Activated naive CD8-positive, alpha-beta T cell treated with anti-CD3 and anti-CD28 coated beads, Interleukin-2, amount 50 U/mL, for 24 hours (primary cell): ENCODE measurements at regions not wholly inside any gene's neighbourhood (a gene's known extent, or its start where the extent isn't known, plus 50 kb on each side); places are given as distances from the start of the nearest gene placed in this dataset.
A peak's percentile ranks its signal among the peaks of the same experiment; 100 is the strongest.
"Not testable (repeated sequence)": the region's sequence is repeated elsewhere in the genome, so short reads cannot be mapped to it uniquely, and the experiment has no call there.

ENCODE experiments used
- ATAC-seq: fragments of 150-1000 bp; cut with Tn5 transposase; one replicate; pipeline ENCODE4 v1.10.0; 2021
- DNase-seq: peaks from one replicate; pipeline ENCODE4 v3.0.0; 2021
- H3K27ac Mint-ChIP-seq: one replicate; pipeline ENCODE4 v1.8.0; 2021; ENCODE audit warnings: mild to moderate bottlenecking, mixed read lengths
- H3K27me3 Mint-ChIP-seq: one replicate; pipeline ENCODE4 v1.8.0; 2021; ENCODE audit warnings: mixed read lengths
- H3K36me3 Mint-ChIP-seq: one replicate; pipeline ENCODE4 v1.8.0; 2021; ENCODE audit warnings: low read depth, mixed read lengths
- H3K4me1 Mint-ChIP-seq: one replicate; pipeline ENCODE4 v1.8.0; 2021; ENCODE audit warnings: mixed read lengths
- H3K4me3 Mint-ChIP-seq: one replicate; pipeline ENCODE4 v1.8.0; 2021; ENCODE audit warnings: mild to moderate bottlenecking, moderate library complexity, mixed read lengths
- H3K9me3 Mint-ChIP-seq: one replicate; pipeline ENCODE4 v1.8.0; 2021; ENCODE audit warnings: mixed read lengths

DNA sequence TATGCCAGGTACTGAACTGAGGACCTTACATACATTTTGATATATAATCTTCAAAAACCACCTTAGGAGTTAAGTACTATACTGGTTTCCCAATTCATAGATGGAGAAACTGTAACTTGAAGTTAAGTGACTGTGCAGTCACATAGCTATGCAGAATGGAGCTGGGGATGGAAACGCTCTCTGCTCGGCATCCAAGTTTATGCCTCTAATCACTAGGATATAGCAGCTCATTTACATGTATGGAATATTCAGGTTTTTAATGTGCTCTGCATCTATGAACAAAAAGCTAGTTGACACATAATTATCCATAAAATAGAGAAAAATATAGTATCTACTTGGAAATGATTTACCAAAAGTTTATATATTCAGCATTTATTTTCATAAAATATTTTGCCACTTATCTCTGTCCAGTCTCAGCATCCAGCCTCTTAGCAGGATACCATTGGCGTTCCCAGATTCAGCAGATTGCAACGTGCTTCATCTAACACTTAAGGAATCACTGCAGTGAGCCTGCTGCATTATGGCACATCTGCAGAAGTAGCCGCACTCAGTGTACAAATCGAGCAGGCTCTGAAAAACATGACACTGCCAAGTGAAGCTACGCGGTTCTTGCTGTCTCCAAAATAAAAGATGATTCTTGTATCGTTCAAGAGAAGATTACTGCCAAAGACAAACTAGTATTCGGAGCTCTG is 70.4 kb downstream of the MRPL57 start:
- no peak overlapping the region for H3K4me3 Mint-ChIP-seq
- DNase-seq (no peak), ATAC-seq (no peak)
- H3K36me3 Mint-ChIP-seq: no peaks in the 10 kb centered on the region
- peaks cover 3% of the 10 kb centered on the region for H3K27me3 Mint-ChIP-seq
- no peaks in the 10 kb centered on the region for H3K9me3 Mint-ChIP-seq
- H3K4me1 Mint-ChIP-seq: no peaks in the 10 kb centered on the region
- no peak overlapping the region for H3K27ac Mint-ChIP-seq

DNA sequence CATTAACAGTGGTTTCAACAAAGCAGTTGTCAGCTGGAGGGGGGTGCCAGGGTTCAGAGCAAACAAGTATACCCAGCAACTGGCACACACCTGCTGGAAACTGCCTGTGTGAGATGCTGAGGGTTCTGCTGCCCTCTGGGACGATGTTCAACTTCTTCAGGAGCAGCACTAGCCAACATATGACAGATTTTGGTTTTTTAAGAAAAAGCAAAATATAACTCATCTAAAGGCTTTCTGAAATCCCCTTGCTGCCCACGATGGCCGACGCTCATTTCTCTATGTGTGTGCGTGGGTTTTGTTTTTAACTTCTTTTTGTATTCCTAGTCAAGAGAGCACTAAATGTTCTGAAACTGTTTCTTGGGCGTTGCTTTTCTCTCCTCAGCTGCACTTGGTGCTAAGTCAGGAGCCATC is 79.9 kb downstream of the MRPL57 start:
- Mint-ChIP-seq H3K36me3 (no peaks in the 10 kb centered on the region), H3K4me3 (no peak overlapping the region), H3K4me1 (peaks cover 2% of the 10 kb centered on the region), H3K27ac (no peak overlapping the region), H3K9me3 (no peaks in the 10 kb centered on the region), H3K27me3 (peaks cover 4% of the 10 kb centered on the region)
- ATAC-seq (no peak), DNase-seq (no peak)

DNA sequence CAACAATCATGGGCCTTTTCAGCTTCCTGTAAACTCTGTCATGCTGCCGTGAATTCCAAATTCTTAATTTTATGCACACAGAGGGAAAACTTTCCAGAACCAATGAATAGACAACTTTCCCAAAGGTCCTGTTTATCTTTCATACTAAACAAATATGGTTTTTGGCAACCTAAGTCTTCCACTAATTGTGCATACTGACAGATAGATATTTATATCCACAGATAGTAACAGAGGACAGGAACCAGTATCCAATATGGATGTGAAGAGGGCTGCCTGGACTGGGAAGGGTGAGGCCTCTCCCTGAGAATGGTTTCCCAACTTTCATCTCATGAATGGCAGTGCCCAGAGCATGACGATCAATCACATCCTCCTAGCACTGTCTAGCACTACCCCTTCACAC is 80.4 kb downstream of the MRPL57 start:
- Mint-ChIP-seq H3K36me3 (no peaks in the 10 kb centered on the region), H3K4me3 (no peak overlapping the region), H3K27ac (no peak overlapping the region), H3K9me3 (no peaks in the 10 kb centered on the region), H3K4me1 (peaks cover 2% of the 10 kb centered on the region), H3K27me3 (peaks cover under 1% of the 10 kb centered on the region)
- ATAC-seq (no peak), DNase-seq (no peak)

- H3K36me3 Mint-ChIP-seq: no peaks in the 10 kb centered on the region
- no peak overlapping the region for H3K27ac Mint-ChIP-seq
- no peaks in the 10 kb centered on the region for H3K9me3 Mint-ChIP-seq
- H3K4me3 Mint-ChIP-seq: no peak overlapping the region
- DNase-seq (no peak), ATAC-seq (no peak)
- H3K27me3 Mint-ChIP-seq: no peaks in the 10 kb centered on the region
- peaks cover 2% of the 10 kb centered on the region for H3K4me1 Mint-ChIP-seq
Observed at GRCh38 chr13:21259571-21260455, 83.4 kb downstream of the MRPL57 start.

DNA sequence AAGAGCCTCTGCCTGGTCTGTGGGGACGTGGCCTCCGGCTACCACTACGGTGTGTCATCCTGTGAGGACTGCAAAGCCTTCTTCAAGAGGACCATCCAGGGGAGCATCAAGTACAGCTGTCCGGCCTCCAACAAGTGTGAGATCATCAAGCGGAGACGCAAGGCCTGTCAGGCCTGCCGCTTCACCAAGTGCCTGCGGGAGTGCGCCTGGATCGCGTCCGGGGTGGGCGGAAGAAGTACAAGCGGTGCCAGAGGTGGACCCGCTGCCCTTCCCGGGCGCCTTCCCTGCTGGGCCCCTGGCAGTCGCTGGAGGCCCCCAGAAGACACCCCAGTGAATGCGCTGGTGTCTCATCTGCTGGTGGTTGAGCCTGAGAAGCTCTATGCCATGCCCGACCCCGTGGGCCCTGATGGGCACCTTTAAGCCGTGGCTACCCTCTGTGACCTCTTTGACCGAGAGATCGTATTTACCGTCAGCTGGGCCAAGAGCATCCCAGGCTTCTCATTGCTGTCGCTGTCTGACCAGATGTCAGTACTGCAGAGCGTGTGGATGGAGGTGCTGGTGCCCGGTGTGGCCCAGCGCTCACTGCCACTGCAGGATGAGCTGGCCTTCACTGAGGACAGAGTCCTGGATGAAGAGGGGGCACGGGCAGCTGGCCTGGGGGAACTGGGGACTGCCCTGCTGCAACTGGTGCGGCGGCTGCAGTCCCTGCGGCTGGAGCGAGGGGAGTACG is 84.3 kb downstream of the MRPL57 start:
- H3K4me3 Mint-ChIP-seq, H3K4me1 Mint-ChIP-seq, H3K27me3 Mint-ChIP-seq, H3K36me3 Mint-ChIP-seq, ATAC-seq, DNase-seq, H3K9me3 Mint-ChIP-seq, H3K27ac Mint-ChIP-seq: not testable (repeated sequence)

- not testable (repeated sequence) for H3K27me3 Mint-ChIP-seq, H3K4me1 Mint-ChIP-seq, H3K9me3 Mint-ChIP-seq, H3K27ac Mint-ChIP-seq, H3K36me3 Mint-ChIP-seq, DNase-seq, H3K4me3 Mint-ChIP-seq
- ATAC-seq: peak; percentile 28
Observed at GRCh38 chr13:21261487-21262216, 85.2 kb downstream of the MRPL57 start.

GRCh38 chr13:21263909-21264308 is 87.5 kb downstream of the MRPL57 start:
- H3K4me1 Mint-ChIP-seq, H3K4me3 Mint-ChIP-seq, H3K27ac Mint-ChIP-seq, H3K27me3 Mint-ChIP-seq, ATAC-seq, DNase-seq, H3K36me3 Mint-ChIP-seq, H3K9me3 Mint-ChIP-seq: not testable (repeated sequence)

DNA sequence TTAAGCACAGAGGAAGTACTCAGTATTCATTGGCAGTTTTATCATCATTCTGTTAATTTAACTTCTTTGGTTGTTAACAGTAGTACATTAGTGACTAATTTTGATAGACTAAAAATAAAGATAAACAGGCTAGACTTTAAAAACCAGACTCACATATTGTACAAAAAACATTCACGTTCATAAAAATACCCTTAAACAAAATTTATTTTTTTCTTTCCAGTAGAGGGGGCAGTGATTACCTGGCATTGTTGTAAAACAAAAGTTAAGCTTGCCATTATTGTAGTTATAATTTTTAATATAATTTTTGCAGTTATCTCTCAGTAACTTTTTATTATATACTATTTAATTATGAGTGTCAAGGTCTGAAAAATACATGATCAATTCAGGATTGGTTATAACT is 92.0 kb downstream of the MRPL57 start:
- not testable (repeated sequence) for H3K9me3 Mint-ChIP-seq, H3K4me3 Mint-ChIP-seq, H3K27me3 Mint-ChIP-seq, H3K27ac Mint-ChIP-seq, H3K36me3 Mint-ChIP-seq, ATAC-seq, DNase-seq, H3K4me1 Mint-ChIP-seq

DNA sequence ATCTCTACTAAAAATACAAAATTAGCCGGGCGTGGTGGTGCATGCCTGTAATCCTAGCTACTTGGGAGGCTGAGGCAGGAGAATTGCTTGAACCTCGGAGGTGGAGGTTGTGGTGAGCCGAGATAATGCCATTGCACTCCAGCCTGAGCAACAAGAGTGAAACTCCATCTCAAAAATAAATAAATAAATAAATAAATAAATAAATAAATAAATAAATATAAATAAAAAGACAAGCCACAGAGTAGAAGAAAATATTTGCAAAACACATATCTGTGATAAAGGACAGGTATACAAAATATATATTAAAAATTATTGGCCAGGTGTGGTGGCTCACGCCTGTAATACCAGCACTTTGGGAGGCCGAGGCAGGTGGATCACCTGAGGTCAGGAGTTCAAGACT is 96.0 kb downstream of the MRPL57 start:
- not testable (repeated sequence) for H3K27me3 Mint-ChIP-seq, H3K27ac Mint-ChIP-seq, ATAC-seq, H3K36me3 Mint-ChIP-seq, H3K4me3 Mint-ChIP-seq, H3K9me3 Mint-ChIP-seq, DNase-seq, H3K4me1 Mint-ChIP-seq

GRCh38 chr13:21274457-21274856 is 98.0 kb downstream of the MRPL57 start:
- not testable (repeated sequence) for H3K9me3 Mint-ChIP-seq, H3K36me3 Mint-ChIP-seq, H3K27me3 Mint-ChIP-seq, ATAC-seq, H3K27ac Mint-ChIP-seq, DNase-seq, H3K4me1 Mint-ChIP-seq, H3K4me3 Mint-ChIP-seq

- Mint-ChIP-seq H3K4me1 (no peaks in the 10 kb centered on the region), H3K4me3 (no peak overlapping the region), H3K27me3 (peaks cover 8% of the 10 kb centered on the region), H3K27ac (no peak overlapping the region), H3K9me3 (no peaks in the 10 kb centered on the region), H3K36me3 (no peaks in the 10 kb centered on the region)
- ATAC-seq (no peak), DNase-seq (no peak)
Observed at GRCh38 chr13:21282065-21282464, 105.6 kb downstream of the MRPL57 start.

DNA sequence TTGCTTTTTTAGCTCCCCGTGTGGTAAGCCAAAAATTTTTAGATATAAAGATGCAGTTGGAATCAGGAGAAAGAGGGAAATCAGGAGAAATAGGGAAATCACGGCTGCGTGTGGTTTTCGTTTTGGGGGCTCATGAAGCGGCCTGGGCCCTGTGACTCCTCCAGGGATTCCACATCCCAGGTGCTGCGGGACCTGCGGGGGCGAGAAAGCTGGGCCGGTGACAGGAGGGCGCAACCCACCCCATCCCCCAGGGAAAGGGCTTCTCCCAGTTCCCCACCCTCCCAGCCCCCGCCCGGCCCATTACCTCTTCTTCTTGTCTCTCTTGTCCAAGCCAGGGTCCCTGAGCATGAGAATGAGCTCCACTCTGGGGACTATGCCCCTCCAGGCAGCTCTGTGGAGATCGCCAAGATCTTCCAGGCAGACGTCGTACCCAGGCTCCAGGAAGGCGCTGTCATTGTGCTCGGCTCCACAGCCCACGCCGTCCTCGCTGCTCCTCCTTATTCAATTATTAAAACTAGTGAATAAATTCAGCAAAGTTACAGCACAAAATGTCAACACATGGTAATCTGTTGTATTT is 111.0 kb downstream of the MRPL57 start:
- peaks cover 5% of the 10 kb centered on the region for H3K27me3 Mint-ChIP-seq
- no peaks in the 10 kb centered on the region for H3K4me1 Mint-ChIP-seq
- no peak for ATAC-seq
- DNase-seq: no peak
- no peak overlapping the region for H3K4me3 Mint-ChIP-seq
- H3K27ac Mint-ChIP-seq: no peak overlapping the region
- no peaks in the 10 kb centered on the region for H3K9me3 Mint-ChIP-seq
- H3K36me3 Mint-ChIP-seq: no peaks in the 10 kb centered on the region

- Mint-ChIP-seq H3K4me1 (no peaks in the 10 kb centered on the region), H3K27me3 (peaks cover 4% of the 10 kb centered on the region), H3K36me3 (no peaks in the 10 kb centered on the region), H3K9me3 (no peaks in the 10 kb centered on the region), H3K4me3 (no peak overlapping the region), H3K27ac (no peak overlapping the region)
- ATAC-seq: no peak
- no peak for DNase-seq
Observed at GRCh38 chr13:21289475-21289874, 113.0 kb downstream of the MRPL57 start.

DNA sequence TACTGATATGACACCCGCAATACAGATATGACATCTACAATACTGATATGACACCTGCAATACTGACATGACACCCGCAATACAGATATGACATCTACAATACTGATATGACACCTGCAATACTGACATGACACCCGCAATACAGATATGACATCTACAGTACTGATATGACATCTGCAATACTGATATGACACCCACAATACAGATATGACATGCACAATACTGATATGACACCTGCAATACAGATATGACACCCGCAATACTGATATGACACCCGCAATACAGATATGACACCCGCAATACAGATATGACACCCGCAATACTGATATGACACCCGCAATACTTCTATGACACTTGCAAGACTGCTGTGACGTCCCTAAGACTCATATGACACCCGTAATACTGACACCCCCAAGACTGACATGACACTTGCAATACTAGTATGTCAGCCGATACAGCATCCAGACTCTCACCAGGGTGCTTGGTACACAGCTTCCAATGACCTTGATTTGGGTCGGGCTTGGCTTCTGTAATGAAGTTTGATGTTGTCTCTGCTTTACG is 114.1 kb downstream of the MRPL57 start:
- H3K27me3 Mint-ChIP-seq, DNase-seq: not testable (repeated sequence)

More for the DNA sequence above, 114.1 kb downstream of the MRPL57 start:
- H3K4me3 Mint-ChIP-seq, ATAC-seq, H3K4me1 Mint-ChIP-seq, H3K36me3 Mint-ChIP-seq, H3K27ac Mint-ChIP-seq, H3K9me3 Mint-ChIP-seq: not testable (repeated sequence)
